ENCODE measurements at regions not wholly inside any gene's neighbourhood (a gene's known extent, or its start where the extent isn't known, plus 50 kb on each side); places are given as distances from the start of the nearest gene placed in this dataset.

- H3K9me3 ChIP-seq (ENCODE audit: control insufficient read depth, low read length), result no peaks in the 10 kb centered on the region
- H3K4me1 ChIP-seq, result peaks cover 5% of the 10 kb centered on the region
- no peaks in the 10 kb centered on the region for H3K27me3 ChIP-seq (ENCODE audit: control insufficient read depth, insufficient read depth, low read length)
- H3K4me2 ChIP-seq (ENCODE audit: low read length), result no peak overlapping the region
- H3K4me3 ChIP-seq (ENCODE audit: low read depth, low read length), result no peak overlapping the region
- H3K9ac ChIP-seq, result no peak overlapping the region
- H3K79me2 ChIP-seq, result no peaks in the 10 kb centered on the region
- no peak for TF ChIP-seq CTCF (IDR thresholded peaks at IDR 0.05)
- no peaks in the 10 kb centered on the region for H3K36me3 ChIP-seq (ENCODE audit: control insufficient read depth, insufficient read depth, low read length)
- no peak overlapping the region for H3K27ac ChIP-seq
- H2AFZ ChIP-seq, result no peak overlapping the region
These were observed 235.7 kb upstream of the KCNMB2 start for GRCh38 chr3:178300441-178300959.

- peak overlapping the region; percentile 8 for H2AFZ ChIP-seq
- no peak overlapping the region for H3K4me2 ChIP-seq (ENCODE audit: low read length)
- no peak overlapping the region for H3K4me3 ChIP-seq (ENCODE audit: low read depth, low read length)
- H3K27ac ChIP-seq, result no peak overlapping the region
- H3K4me1 ChIP-seq, result peaks cover 5% of the 10 kb centered on the region
- no peak overlapping the region for H3K9ac ChIP-seq
- H3K36me3 ChIP-seq (ENCODE audit: control insufficient read depth, insufficient read depth, low read length), result no peaks in the 10 kb centered on the region
- no peaks in the 10 kb centered on the region for H3K79me2 ChIP-seq
- no peak for TF ChIP-seq CTCF (IDR thresholded peaks at IDR 0.05)
- no peaks in the 10 kb centered on the region for H3K27me3 ChIP-seq (ENCODE audit: control insufficient read depth, insufficient read depth, low read length)
- no peaks in the 10 kb centered on the region for H3K9me3 ChIP-seq (ENCODE audit: control insufficient read depth, low read length)
These were observed 233.0 kb upstream of the KCNMB2 start for GRCh38 chr3:178302966-178303930.

- no peak for TF ChIP-seq CTCF (IDR thresholded peaks at IDR 0.05)
These were observed 231.3 kb upstream of the KCNMB2 start for GRCh38 chr3:178304758-178305467.

GRCh38 chr3:178306432-178307115, 229.7 kb upstream of the KCNMB2 start:
- Histone ChIP-seq H3K4me2 (ENCODE audit: low read length) (no peak overlapping the region), H3K4me1 (peaks cover 5% of the 10 kb centered on the region), H3K9ac (no peak overlapping the region), H3K9me3 (ENCODE audit: control insufficient read depth, low read length) (no peaks in the 10 kb centered on the region), H3K27me3 (ENCODE audit: control insufficient read depth, insufficient read depth, low read length) (no peaks in the 10 kb centered on the region), H3K4me3 (ENCODE audit: low read depth, low read length) (no peak overlapping the region), H3K79me2 (no peaks in the 10 kb centered on the region), H3K27ac (no peak overlapping the region), H3K36me3 (ENCODE audit: control insufficient read depth, insufficient read depth, low read length) (no peaks in the 10 kb centered on the region), H2AFZ (no peak overlapping the region)
- TF ChIP-seq CTCF (IDR thresholded peaks at IDR 0.05), result no peak

More at GRCh38 chr3:178304758-178305467, 231.3 kb upstream of the KCNMB2 start:
- Histone ChIP-seq H3K9me3 (ENCODE audit: control insufficient read depth, low read length) (no peaks in the 10 kb centered on the region), H3K27ac (no peak overlapping the region), H3K79me2 (no peaks in the 10 kb centered on the region), H3K27me3 (ENCODE audit: control insufficient read depth, insufficient read depth, low read length) (no peaks in the 10 kb centered on the region), H3K4me2 (ENCODE audit: low read length) (no peak overlapping the region), H3K36me3 (ENCODE audit: control insufficient read depth, insufficient read depth, low read length) (no peaks in the 10 kb centered on the region), H2AFZ (no peak overlapping the region), H3K4me3 (ENCODE audit: low read depth, low read length) (no peak overlapping the region), H3K4me1 (peaks cover 5% of the 10 kb centered on the region), H3K9ac (no peak overlapping the region)
